Lower leg skin (tissue), 4 donors: ENCODE measurements at regions not wholly inside any gene's neighbourhood (a gene's known extent, or its start where the extent isn't known, plus 50 kb on each side); places are given as distances from the start of the nearest gene placed in this dataset.

Source experiments
- DNase-seq, 2 donors: peaks; one replicate each; pipeline ENCODE4 v3.0.0-alpha.2; 2019; ENCODE audit warnings: low spot score in 2 of 2
- H3K4me3 ChIP-seq: fragments of 200-600 bp; sonication (generic); 2 replicates; pipeline ENCODE4 v1.5.1; 2017; ENCODE audit warnings: mild to moderate bottlenecking, low read depth; ENCODE audit not compliant: poor library complexity, severe bottlenecking
- CTCF ChIP-seq, 3 donors: fragments of 450-650 bp; IDR thresholded peaks; one replicate each; pipeline ENCODE4 v1.5.1; 2016; ENCODE audit warnings: antibody characterized with exemption in 3 of 3, mild to moderate bottlenecking in 3 of 3, moderate library complexity in 2 of 3
- POLR2A ChIP-seq, 2 donors: fragments of 450-650 bp; IDR thresholded peaks; one replicate each; pipeline ENCODE4 v1.6.1; 2016 to 2017; ENCODE audit warnings: antibody characterized with exemption in 2 of 2, mild to moderate bottlenecking in 1 of 2, moderate library complexity in 1 of 2
- WGBS, 2 donors: methylation state at CpG; one replicate each; pipeline ENCODE4 v1.1.5; 2018; 5-methylcytosine and 5-hydroxymethylcytosine counted together
- intact Hi-C: fragments of 100-400 bp; cut with DNase I; formaldehyde crosslinking; loops from one replicate; pipeline ENCODE4 v1.15.0; 2023; ENCODE audit warnings: low total_unique reads

- WGBS, 2 donors: 46 to 47% methylated on average over 4 of the region's 4 CpGs
- intact Hi-C loops: no loop called here
- no peak for DNase-seq
- TF ChIP-seq CTCF (IDR thresholded peaks at IDR 0.05) (no peak), POLR2A (IDR thresholded peaks at IDR 0.05) (no peak)
- H3K4me3 ChIP-seq: no peak overlapping the region
Measured at GRCh38 chr10:8301831-8302230, 247.3 kb downstream of the GATA3 start.

DNA sequence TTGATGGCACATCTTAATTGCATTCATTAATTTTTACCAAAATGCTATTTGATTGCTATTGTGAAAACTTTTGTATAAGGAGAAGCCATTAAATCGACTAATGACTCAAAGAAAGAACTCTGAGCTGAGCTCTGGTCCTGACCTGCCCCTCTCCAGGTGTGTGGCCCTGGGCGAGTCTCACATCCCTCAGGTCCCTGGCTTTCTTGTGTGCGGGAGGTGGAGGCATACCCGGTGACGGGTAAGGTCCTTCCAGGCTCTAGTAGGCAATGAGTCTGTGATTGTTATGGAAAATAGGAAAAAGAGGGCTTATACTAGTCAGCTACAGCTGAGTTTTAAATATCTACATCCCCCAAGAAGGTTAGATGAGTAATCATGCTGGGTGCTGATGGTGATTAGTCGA lies 248.1 kb downstream of the GATA3 start:
- WGBS, 2 donors: 49 to 57% methylated on average over 6 of the region's 6 CpGs
- no peak for DNase-seq
- H3K4me3 ChIP-seq: no peak overlapping the region
- no peak for TF ChIP-seq POLR2A (IDR thresholded peaks at IDR 0.05)
- no peak for TF ChIP-seq CTCF (IDR thresholded peaks at IDR 0.05)
- intact Hi-C loops: no loop called here

DNA sequence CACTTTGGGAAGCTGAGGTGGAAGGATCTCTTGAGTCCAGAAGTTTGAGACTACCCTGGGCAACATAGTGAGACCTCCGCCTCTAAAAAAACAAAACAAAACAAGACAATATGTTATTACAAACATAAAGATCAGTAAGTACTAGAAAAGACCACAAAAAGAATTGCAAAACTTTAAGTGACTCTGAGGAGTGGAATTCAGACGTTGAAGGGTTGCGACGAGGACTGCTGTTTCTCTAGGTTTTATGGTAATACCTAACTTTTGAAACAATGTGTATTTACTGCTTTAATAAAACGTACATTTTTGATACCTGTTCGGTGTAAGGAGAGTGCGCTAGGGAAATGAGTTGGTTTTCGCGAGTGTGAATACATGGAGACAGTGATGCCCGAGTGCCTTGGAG lies 250.4 kb downstream of the GATA3 start:
- TF ChIP-seq CTCF (IDR thresholded peaks at IDR 0.05) (no peak), POLR2A (IDR thresholded peaks at IDR 0.05) (no peak)
- 94 to 96% methylated on average over 10 of the region's 10 CpGs for WGBS, 2 donors
- no peak overlapping the region for H3K4me3 ChIP-seq
- intact Hi-C loops: no loop called here
- DNase-seq: no peak

GRCh38 chr10:8305876-8306652 lies 251.6 kb downstream of the GATA3 start:
- intact Hi-C loops: no loop called here
- no peak overlapping the region for H3K4me3 ChIP-seq
- TF ChIP-seq POLR2A (IDR thresholded peaks at IDR 0.05) (no peak), CTCF (IDR thresholded peaks at IDR 0.05) (no peak)
- DNase-seq: no peak
- 85 to 88% methylated on average over 9 of the region's 9 CpGs for WGBS, 2 donors

DNA sequence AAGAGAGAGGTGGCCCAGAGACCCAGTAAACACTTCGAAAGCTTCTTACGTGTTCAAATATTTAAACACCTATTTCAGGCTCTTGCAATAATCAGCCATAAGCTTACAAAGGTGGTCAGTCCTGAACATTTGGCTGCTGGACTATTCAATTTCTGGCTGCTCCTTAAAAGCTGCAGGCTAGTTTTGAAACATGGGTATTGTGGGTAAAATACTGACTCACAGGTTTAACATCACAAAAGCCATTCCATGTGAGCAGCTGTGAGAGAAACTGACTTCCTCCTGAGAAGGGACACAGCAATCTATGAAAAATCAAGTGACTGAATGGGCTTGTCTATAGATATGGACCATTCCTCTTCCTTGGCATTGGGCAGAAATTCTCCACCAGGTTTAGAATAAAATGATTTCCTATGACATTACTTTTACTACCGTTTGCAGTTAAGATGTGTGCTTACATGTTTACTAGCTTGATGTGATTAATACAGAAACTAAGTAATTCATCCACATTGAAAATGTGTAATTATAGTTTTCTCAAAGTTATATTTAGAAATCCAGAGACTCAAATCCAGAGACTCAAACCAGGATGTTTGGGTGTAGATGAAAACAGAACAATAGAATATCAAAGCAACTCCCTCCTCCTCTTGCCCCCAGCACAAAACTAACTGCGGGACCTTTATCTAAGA lies 252.3 kb downstream of the GATA3 start:
- WGBS, 2 donors: 75 to 81% methylated on average over 4 of the region's 4 CpGs
- TF ChIP-seq CTCF (IDR thresholded peaks at IDR 0.05): no peak
- TF ChIP-seq POLR2A (IDR thresholded peaks at IDR 0.05): no peak
- no peak for DNase-seq
- no peak overlapping the region for H3K4me3 ChIP-seq
- intact Hi-C loops: no loop called here
